Thymus (tissue), 11 donors: ENCODE measurements at regions not wholly inside any gene's neighbourhood (a gene's known extent, or its start where the extent isn't known, plus 50 kb on each side); places are given as distances from the start of the nearest gene placed in this dataset.

Source experiments
- DNase-seq, 9 donors: peaks; one replicate each; pipeline ENCODE4 v3.0.0-alpha.2; 2013; ENCODE audit warnings: low spot score in 9 of 9, low read depth in 6 of 9, missing footprints in 1 of 9
- H3K27ac ChIP-seq, 2 donors: one replicate each; pipeline ENCODE4 v1.5.1; 2013; ENCODE audit warnings: control low read depth in 1 of 2, low read depth in 1 of 2, low read length in 1 of 2, mild to moderate bottlenecking in 1 of 2, moderate library complexity in 1 of 2
- H3K27me3 ChIP-seq, 2 donors: one replicate each; pipeline ENCODE4 v1.5.1; 2013; ENCODE audit warnings: low read length in 1 of 2; ENCODE audit not compliant: control insufficient read depth in 2 of 2, insufficient read depth in 1 of 2
- H3K36me3 ChIP-seq, 2 donors: one replicate each; pipeline ENCODE4 v1.5.1; 2013; ENCODE audit warnings: low read length in 1 of 2, mild to moderate bottlenecking in 1 of 2, moderate library complexity in 1 of 2; ENCODE audit not compliant: control insufficient read depth in 2 of 2, insufficient read depth in 2 of 2
- H3K4me1 ChIP-seq, 2 donors: one replicate each; pipeline ENCODE4 v1.5.1; 2013; ENCODE audit warnings: low read length in 2 of 2; ENCODE audit not compliant: control insufficient read depth in 2 of 2, insufficient read depth in 2 of 2
- H3K4me3 ChIP-seq, 2 donors: one replicate each; pipeline ENCODE4 v1.5.1; 2013; ENCODE audit warnings: low read length in 2 of 2, control low read depth in 1 of 2, mild to moderate bottlenecking in 1 of 2
- H3K9me3 ChIP-seq, 2 donors: one replicate each; pipeline ENCODE4 v1.5.1; 2013; ENCODE audit warnings: low read length in 1 of 2, mild to moderate bottlenecking in 1 of 2; ENCODE audit not compliant: control insufficient read depth in 2 of 2, insufficient read depth in 1 of 2
- WGBS: extraction: QIAGEN DNeasy Blood & Tissue Kit; methylation state at CpG from one replicate; pipeline ENCODE4 v1.1.7; 2013; 5-methylcytosine and 5-hydroxymethylcytosine counted together
- donor health status: healthy.

- no peaks in the 10 kb centered on the region for H3K36me3 ChIP-seq
- no peaks in the 10 kb centered on the region for H3K4me1 ChIP-seq
- no peak overlapping the region for H3K4me3 ChIP-seq
- no peak for DNase-seq
- no peaks in the 10 kb centered on the region for H3K27me3 ChIP-seq
- H3K27ac ChIP-seq = no peak overlapping the region
- no peaks in the 10 kb centered on the region for H3K9me3 ChIP-seq
Measured at GRCh38 chr20:7540018-7540417, 400.2 kb downstream of the HAO1 start.

GRCh38 chr20:7540923-7541322 is 399.3 kb downstream of the HAO1 start:
- no peak overlapping the region for H3K27ac ChIP-seq
- H3K4me3 ChIP-seq = no peak overlapping the region
- H3K36me3 ChIP-seq = no peaks in the 10 kb centered on the region
- WGBS = 91% methylated on average over 2 of the region's 2 CpGs
- H3K9me3 ChIP-seq = no peaks in the 10 kb centered on the region
- no peaks in the 10 kb centered on the region for H3K27me3 ChIP-seq
- no peaks in the 10 kb centered on the region for H3K4me1 ChIP-seq
- DNase-seq = no peak

GRCh38 chr20:7571101-7571500 is 369.2 kb downstream of the HAO1 start:
- no peak overlapping the region for H3K4me3 ChIP-seq
- DNase-seq = no peak
- H3K9me3 ChIP-seq = no peaks in the 10 kb centered on the region
- no peak overlapping the region for H3K27ac ChIP-seq
- H3K4me1 ChIP-seq = no peaks in the 10 kb centered on the region
- no peaks in the 10 kb centered on the region for H3K27me3 ChIP-seq
- no peaks in the 10 kb centered on the region for H3K36me3 ChIP-seq
- WGBS = 81% methylated on average over 3 of the region's 3 CpGs

- Histone ChIP-seq H3K4me3 (no peak overlapping the region), H3K27me3 (no peaks in the 10 kb centered on the region), H3K4me1 (no peaks in the 10 kb centered on the region), H3K36me3 (no peaks in the 10 kb centered on the region), H3K27ac (no peak overlapping the region), H3K9me3 (no peaks in the 10 kb centered on the region)
- WGBS = 86% methylated on average over 5 of the region's 5 CpGs
- DNase-seq = no peak
Measured at GRCh38 chr20:7571521-7572055, 368.7 kb downstream of the HAO1 start.

GRCh38 chr20:7579888-7580287 is 360.4 kb downstream of the HAO1 start:
- no peak overlapping the region for H3K4me3 ChIP-seq
- DNase-seq = no peak
- WGBS = 91% methylated on average over 3 of the region's 3 CpGs
- no peaks in the 10 kb centered on the region for H3K36me3 ChIP-seq
- H3K27me3 ChIP-seq = no peaks in the 10 kb centered on the region
- no peaks in the 10 kb centered on the region for H3K9me3 ChIP-seq
- no peak overlapping the region for H3K27ac ChIP-seq
- H3K4me1 ChIP-seq = no peaks in the 10 kb centered on the region

- no peak for DNase-seq
- Histone ChIP-seq H3K4me3 (no peak overlapping the region), H3K9me3 (no peaks in the 10 kb centered on the region), H3K4me1 (no peaks in the 10 kb centered on the region), H3K27ac (no peak overlapping the region), H3K36me3 (no peaks in the 10 kb centered on the region), H3K27me3 (no peaks in the 10 kb centered on the region)
- 91% methylated on average over 6 of the region's 6 CpGs for WGBS
Measured at GRCh38 chr20:7585126-7585679, 355.1 kb downstream of the HAO1 start.

GRCh38 chr20:7586481-7586880 is 353.8 kb downstream of the HAO1 start:
- DNase-seq = no peak
- H3K27ac ChIP-seq = no peak overlapping the region
- no peaks in the 10 kb centered on the region for H3K36me3 ChIP-seq
- no peak overlapping the region for H3K4me3 ChIP-seq
- H3K27me3 ChIP-seq = no peaks in the 10 kb centered on the region
- no peaks in the 10 kb centered on the region for H3K9me3 ChIP-seq
- no peaks in the 10 kb centered on the region for H3K4me1 ChIP-seq
- 94% methylated on average over 1 of the region's 1 CpG for WGBS

GRCh38 chr20:7589164-7589563 is 351.1 kb downstream of the HAO1 start:
- WGBS = 93% methylated on average over 1 of the region's 1 CpG
- Histone ChIP-seq H3K27me3 (no peaks in the 10 kb centered on the region), H3K27ac (no peak overlapping the region), H3K9me3 (no peaks in the 10 kb centered on the region), H3K36me3 (no peaks in the 10 kb centered on the region), H3K4me3 (no peak overlapping the region), H3K4me1 (no peaks in the 10 kb centered on the region)
- DNase-seq = no peak

- no peak for DNase-seq
- no peaks in the 10 kb centered on the region for H3K4me1 ChIP-seq
Measured at GRCh38 chr20:7596541-7596940, 343.7 kb downstream of the HAO1 start.

GRCh38 chr20:7601431-7601830 is 338.8 kb downstream of the HAO1 start:
- H3K4me1 ChIP-seq = no peaks in the 10 kb centered on the region
- no peaks in the 10 kb centered on the region for H3K36me3 ChIP-seq
- H3K4me3 ChIP-seq = no peak overlapping the region
- no peaks in the 10 kb centered on the region for H3K27me3 ChIP-seq
- no peaks in the 10 kb centered on the region for H3K9me3 ChIP-seq
- no peak for DNase-seq
- H3K27ac ChIP-seq = no peak overlapping the region
- 87% methylated on average over 1 of the region's 1 CpG for WGBS

More at GRCh38 chr20:7596541-7596940, 343.7 kb downstream of the HAO1 start:
- no peak overlapping the region for H3K4me3 ChIP-seq
- H3K9me3 ChIP-seq = no peaks in the 10 kb centered on the region
- H3K27me3 ChIP-seq = no peaks in the 10 kb centered on the region
- no peak overlapping the region for H3K27ac ChIP-seq
- WGBS = 77% methylated on average over 3 of the region's 3 CpGs
- no peaks in the 10 kb centered on the region for H3K36me3 ChIP-seq
